Stimulated activated CD8-positive, alpha-beta memory T cell treated with anti-CD3 and anti-CD28 coated beads, Interleukin-15, amount 100 ng/mL, for 48 hours (primary cell): ENCODE measurements at regions not wholly inside any gene's neighbourhood (a gene's known extent, or its start where the extent isn't known, plus 50 kb on each side); places are given as distances from the start of the nearest gene placed in this dataset.
"Not testable (repeated sequence)": the region's sequence is repeated elsewhere in the genome, so short reads cannot be mapped to it uniquely, and the experiment has no call there.

Experiments used
- DNase-seq, 2 donors: peaks; one replicate each; pipeline ENCODE4 v3.0.0-alpha.2; 2020; ENCODE audit warnings: low read depth in 2 of 2

GRCh38 chr15:81939604-81940440, 106.0 kb downstream of the MEX3B start:
- no peak for DNase-seq

GRCh38 chr15:81937189-81937588, 108.6 kb downstream of the MEX3B start:
- DNase-seq, result no peak

- no peak for DNase-seq
These were observed 115.0 kb downstream of the MEX3B start for GRCh38 chr15:81930582-81931369.

- DNase-seq, result no peak
These were observed 116.3 kb downstream of the MEX3B start for GRCh38 chr15:81929557-81929956.

GRCh38 chr15:81926981-81927380, 118.8 kb downstream of the MEX3B start:
- DNase-seq, result no peak

GRCh38 chr15:81924729-81925128, 121.1 kb downstream of the MEX3B start:
- no peak for DNase-seq

- DNase-seq, result no peak
These were observed 122.1 kb downstream of the MEX3B start for GRCh38 chr15:81923561-81924350.

- DNase-seq, result no peak
These were observed 123.7 kb downstream of the MEX3B start for GRCh38 chr15:81922143-81922542.

GRCh38 chr15:81921163-81921562, 124.7 kb downstream of the MEX3B start:
- no peak for DNase-seq

GRCh38 chr15:81918767-81919166, 127.1 kb downstream of the MEX3B start:
- not testable (repeated sequence) for DNase-seq

GRCh38 chr15:81916451-81916850, 129.4 kb downstream of the MEX3B start:
- no peak for DNase-seq

GRCh38 chr15:81915990-81916389, 129.8 kb downstream of the MEX3B start:
- no peak for DNase-seq

- no peak for DNase-seq
These were observed 131.0 kb downstream of the MEX3B start for GRCh38 chr15:81914734-81915256.

GRCh38 chr15:81914333-81914732, 131.5 kb downstream of the MEX3B start:
- no peak for DNase-seq

- DNase-seq, result no peak
These were observed 134.5 kb downstream of the MEX3B start for GRCh38 chr15:81911022-81911971.

GRCh38 chr15:81910355-81911021, 135.3 kb downstream of the MEX3B start:
- no peak for DNase-seq

- no peak for DNase-seq
These were observed 136.8 kb downstream of the MEX3B start for GRCh38 chr15:81909011-81909358.

- no peak for DNase-seq
These were observed 137.7 kb downstream of the MEX3B start for GRCh38 chr15:81908111-81908510.

- no peak for DNase-seq
These were observed 138.3 kb downstream of the MEX3B start for GRCh38 chr15:81907521-81907920.

GRCh38 chr15:81905889-81906288, 139.9 kb downstream of the MEX3B start:
- DNase-seq, result no peak
